ENCODE measurements at regions not wholly inside any gene's neighbourhood (a gene's known extent, or its start where the extent isn't known, plus 50 kb on each side); places are given as distances from the start of the nearest gene placed in this dataset.

- no peak overlapping the region for H3K9ac ChIP-seq (ENCODE audit: low read length)
- H3K27me3 ChIP-seq (replicated peaks; ENCODE audit: insufficient read depth, low read length) = no peaks in the 10 kb centered on the region
Observed at GRCh38 chr5:4954048-4954447, 186.1 kb upstream of the ADAMTS16 start.

GRCh38 chr5:4963265-4963664 is 176.9 kb upstream of the ADAMTS16 start:
- TF ChIP-seq EZH2phosphoT487 (IDR thresholded peaks at IDR 0.05; ENCODE audit: low read length) = no peak
- no peak for TF ChIP-seq CTCF (IDR thresholded peaks at IDR 0.05; ENCODE audit: low read length)
- TF ChIP-seq EZH2 (optimal IDR thresholded peaks at IDR 0.05; ENCODE audit: low read depth, low read length) = no peak
- no peaks in the 10 kb centered on the region for H3K9me3 ChIP-seq (replicated peaks; ENCODE audit: insufficient read depth, low read length)
- H3K9ac ChIP-seq (ENCODE audit: low read length) = no peak overlapping the region
- no peaks in the 10 kb centered on the region for H3K4me1 ChIP-seq (ENCODE audit: low read length)
- no peak overlapping the region for H3K4me2 ChIP-seq (ENCODE audit: low read depth, low read length)
- no peak overlapping the region for H2AFZ ChIP-seq (ENCODE audit: low read length)
- H4K20me1 ChIP-seq (ENCODE audit: insufficient read depth, low read length) = no peaks in the 10 kb centered on the region
- H3F3A ChIP-seq (ENCODE audit: insufficient read depth, low read length) = no peaks in the 10 kb centered on the region
- H3K79me2 ChIP-seq (ENCODE audit: low read length) = no peaks in the 10 kb centered on the region
- no peak for DNase-seq
- no peaks in the 10 kb centered on the region for H3K9me2 ChIP-seq (replicated peaks; ENCODE audit: insufficient read depth, low read length)
- no peak overlapping the region for H3K27ac ChIP-seq (ENCODE audit: low read length)
- H3K36me3 ChIP-seq (replicated peaks; ENCODE audit: insufficient read depth, low read length) = no peaks in the 10 kb centered on the region
- H3K4me3 ChIP-seq (ENCODE audit: low read length) = no peak overlapping the region
- no peaks in the 10 kb centered on the region for H3K27me3 ChIP-seq (replicated peaks; ENCODE audit: insufficient read depth, low read length)

More at GRCh38 chr5:4954048-4954447, 186.1 kb upstream of the ADAMTS16 start:
- Histone ChIP-seq H3K36me3 (replicated peaks; ENCODE audit: insufficient read depth, low read length) (no peaks in the 10 kb centered on the region), H3K27ac (ENCODE audit: low read length) (no peak overlapping the region), H3K4me1 (ENCODE audit: low read length) (no peaks in the 10 kb centered on the region), H3K9me2 (replicated peaks; ENCODE audit: insufficient read depth, low read length) (no peaks in the 10 kb centered on the region), H3K4me2 (ENCODE audit: low read depth, low read length) (no peak overlapping the region), H3K79me2 (ENCODE audit: low read length) (no peaks in the 10 kb centered on the region), H3K4me3 (ENCODE audit: low read length) (no peak overlapping the region), H4K20me1 (ENCODE audit: insufficient read depth, low read length) (no peaks in the 10 kb centered on the region), H3F3A (ENCODE audit: insufficient read depth, low read length) (no peaks in the 10 kb centered on the region), H3K9me3 (replicated peaks; ENCODE audit: insufficient read depth, low read length) (no peaks in the 10 kb centered on the region), H2AFZ (ENCODE audit: low read length) (no peak overlapping the region)
- TF ChIP-seq EZH2phosphoT487 (IDR thresholded peaks at IDR 0.05; ENCODE audit: low read length) = no peak
- TF ChIP-seq CTCF (IDR thresholded peaks at IDR 0.05; ENCODE audit: low read length) = no peak
- TF ChIP-seq EZH2 (optimal IDR thresholded peaks at IDR 0.05; ENCODE audit: low read depth, low read length) = no peak
- DNase-seq = no peak

- Histone ChIP-seq H3K79me2 (ENCODE audit: low read length) (no peaks in the 10 kb centered on the region), H3K4me1 (ENCODE audit: low read length) (no peaks in the 10 kb centered on the region), H3K9me2 (replicated peaks; ENCODE audit: insufficient read depth, low read length) (no peaks in the 10 kb centered on the region), H3K9me3 (replicated peaks; ENCODE audit: insufficient read depth, low read length) (no peaks in the 10 kb centered on the region), H3K27me3 (replicated peaks; ENCODE audit: insufficient read depth, low read length) (no peaks in the 10 kb centered on the region), H3K27ac (ENCODE audit: low read length) (no peak overlapping the region), H3K36me3 (replicated peaks; ENCODE audit: insufficient read depth, low read length) (no peaks in the 10 kb centered on the region), H3K4me3 (ENCODE audit: low read length) (no peak overlapping the region), H3F3A (ENCODE audit: insufficient read depth, low read length) (no peaks in the 10 kb centered on the region), H3K9ac (ENCODE audit: low read length) (no peak overlapping the region), H2AFZ (ENCODE audit: low read length) (no peak overlapping the region), H3K4me2 (ENCODE audit: low read depth, low read length) (no peak overlapping the region), H4K20me1 (ENCODE audit: insufficient read depth, low read length) (no peaks in the 10 kb centered on the region)
- TF ChIP-seq EZH2 (optimal IDR thresholded peaks at IDR 0.05; ENCODE audit: low read depth, low read length) (no peak), CTCF (IDR thresholded peaks at IDR 0.05; ENCODE audit: low read length) (no peak), EZH2phosphoT487 (IDR thresholded peaks at IDR 0.05; ENCODE audit: low read length) (no peak)
- DNase-seq = no peak
Observed at GRCh38 chr5:4969351-4969750, 170.8 kb upstream of the ADAMTS16 start.

Data from MM.1S (cell line).